ENCODE measurements at regions not wholly inside any gene's neighbourhood (a gene's known extent, or its start where the extent isn't known, plus 50 kb on each side); places are given as distances from the start of the nearest gene placed in this dataset.

DNA sequence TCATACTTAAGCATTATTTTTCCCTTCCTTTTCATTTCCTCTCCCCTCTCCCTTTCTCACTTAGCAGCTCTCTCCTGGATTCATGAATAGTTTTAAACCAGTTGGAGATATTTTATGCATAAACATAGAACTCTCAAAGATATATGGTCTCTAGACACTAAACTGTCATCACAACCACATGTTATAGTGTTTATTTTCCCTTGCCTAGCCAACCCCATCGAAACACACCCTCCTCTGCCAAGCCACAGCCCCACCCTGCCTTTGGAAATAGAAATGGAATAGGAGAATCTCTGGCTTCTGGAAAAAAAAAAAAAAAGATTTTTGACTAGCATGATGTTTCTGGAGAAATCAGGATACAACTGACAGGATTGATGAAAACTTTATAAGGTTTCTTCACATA is 64.8 kb upstream of the RBPJ start:
- TF ChIP-seq, protein P1, sequence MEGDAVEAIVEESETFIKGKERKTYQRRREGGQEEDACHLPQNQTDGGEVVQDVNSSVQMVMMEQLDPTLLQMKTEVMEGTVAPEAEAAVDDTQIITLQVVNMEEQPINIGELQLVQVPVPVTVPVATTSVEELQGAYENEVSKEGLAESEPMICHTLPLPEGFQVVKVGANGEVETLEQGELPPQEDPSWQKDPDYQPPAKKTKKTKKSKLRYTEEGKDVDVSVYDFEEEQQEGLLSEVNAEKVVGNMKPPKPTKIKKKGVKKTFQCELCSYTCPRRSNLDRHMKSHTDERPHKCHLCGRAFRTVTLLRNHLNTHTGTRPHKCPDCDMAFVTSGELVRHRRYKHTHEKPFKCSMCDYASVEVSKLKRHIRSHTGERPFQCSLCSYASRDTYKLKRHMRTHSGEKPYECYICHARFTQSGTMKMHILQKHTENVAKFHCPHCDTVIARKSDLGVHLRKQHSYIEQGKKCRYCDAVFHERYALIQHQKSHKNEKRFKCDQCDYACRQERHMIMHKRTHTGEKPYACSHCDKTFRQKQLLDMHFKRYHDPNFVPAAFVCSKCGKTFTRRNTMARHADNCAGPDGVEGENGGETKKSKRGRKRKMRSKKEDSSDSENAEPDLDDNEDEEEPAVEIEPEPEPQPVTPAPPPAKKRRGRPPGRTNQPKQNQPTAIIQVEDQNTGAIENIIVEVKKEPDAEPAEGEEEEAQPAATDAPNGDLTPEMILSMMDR (IDR thresholded peaks at IDR 0.05; ENCODE audit: insufficient read depth, low read length): no peak
- TF ChIP-seq REST (IDR thresholded peaks at IDR 0.05; ENCODE audit: insufficient replicate concordance, low read depth) (no peak), POLR2AphosphoS5 (IDR thresholded peaks at IDR 0.05; ENCODE audit: low read depth) (no peak), GABPA (IDR thresholded peaks at IDR 0.05; ENCODE audit: low read depth) (no peak), SPI1 (IDR thresholded peaks at IDR 0.05; ENCODE audit: borderline replicate concordance, low read depth) (no peak)

Data from HL-60 (cell line).